PC-3 (cell line): ENCODE measurements at regions not wholly inside any gene's neighbourhood (a gene's known extent, or its start where the extent isn't known, plus 50 kb on each side); places are given as distances from the start of the nearest gene placed in this dataset.

Source experiments
- ATAC-seq: fragments of 200-7000 bp; cut with Tn5 transposase; 2 replicates; pipeline ENCODE4 v1.9.1; 2020; ENCODE audit warnings: mild to moderate bottlenecking, moderate library complexity
- BruUV-seq: library from RNA; stranded (reverse); fragments of 400-500 nt; replicated peaks from 2 replicates; lab custom pipeline; 2021; lab: Mats Ljungman, UMichigan
- CTCF ChIA-PET: fragments of 300-600 bp; sonication (Branson Sonifier 250); formaldehyde crosslinking; loops from one replicate; lab custom pipeline; 2022; ENCODE audit warnings: antibody characterized with exemption; lab: Charles Lee
- POLR2A ChIA-PET: fragments of 300-600 bp; sonication (Branson Sonifier 250); formaldehyde crosslinking; loops from one replicate; lab custom pipeline; 2022; ENCODE audit warnings: antibody characterized with exemption; ENCODE audit not compliant: unreplicated experiment; lab: Charles Lee
- DNase-seq: peaks from one replicate; pipeline ENCODE4 v3.0.0-alpha.2; 2015
- H2AFZ ChIP-seq: fragments of 300-600 bp; sonication (generic); 2 replicates; pipeline ENCODE4 v1.6.0; 2016; ENCODE audit warnings: antibody characterized with exemption, low read length
- H3F3A ChIP-seq: fragments of 300-600 bp; sonication (generic); one replicate; pipeline ENCODE4 v1.6.0; 2017; ENCODE audit warnings: antibody characterized with exemption, low read length, control low read depth, mild to moderate bottlenecking; ENCODE audit not compliant: unreplicated experiment
- H3K27ac ChIP-seq: fragments of 300-600 bp; sonication (generic); 2 replicates; pipeline ENCODE4 v1.5.1; 2016; ENCODE audit warnings: mild to moderate bottlenecking, low read length
- H3K27me3 ChIP-seq: fragments of 300-600 bp; sonication (generic); 2 replicates; pipeline ENCODE4 v1.6.1; 2016; ENCODE audit warnings: low read length, mixed read lengths
- H3K36me3 ChIP-seq: fragments of 300-600 bp; sonication (generic); 2 replicates; pipeline ENCODE4 v1.6.1; 2016; ENCODE audit warnings: low read depth, mixed run types, low read length, mixed read lengths
- H3K4me1 ChIP-seq: fragments of 300-600 bp; sonication (generic); 2 replicates; pipeline ENCODE4 v1.5.1; 2016; ENCODE audit warnings: low read length; ENCODE audit not compliant: insufficient read depth
- H3K4me2 ChIP-seq: fragments of 300-600 bp; sonication (generic); 2 replicates; pipeline ENCODE4 v1.6.0; 2016; ENCODE audit warnings: low read length
- H3K4me3 ChIP-seq: fragments of 300-600 bp; sonication (generic); 2 replicates; pipeline ENCODE4 v1.5.1; 2016; ENCODE audit warnings: mild to moderate bottlenecking, low read length, mixed read lengths
- H3K79me2 ChIP-seq: fragments of 300-600 bp; sonication (generic); 2 replicates; pipeline ENCODE4 v1.6.1; 2017; ENCODE audit warnings: low read length, mixed read lengths
- H3K9ac ChIP-seq: fragments of 300-600 bp; sonication (generic); 2 replicates; pipeline ENCODE4 v1.6.0; 2016; ENCODE audit warnings: mild to moderate bottlenecking, low read length
- H3K9me2 ChIP-seq: fragments of 300-600 bp; sonication (generic); replicated peaks from 2 replicates; pipeline ENCODE4 v1.6.1; 2016; ENCODE audit warnings: mixed run types, low read length, mixed read lengths
- H3K9me3 ChIP-seq: fragments of 300-600 bp; sonication (generic); 2 replicates; pipeline ENCODE4 v1.6.1; 2016; ENCODE audit warnings: low read length, mixed read lengths
- H4K20me1 ChIP-seq: fragments of 300-600 bp; sonication (generic); 2 replicates; pipeline ENCODE4 v1.6.1; 2016; ENCODE audit warnings: low read length, mixed read lengths
- EZH2 ChIP-seq: fragments of 300-600 bp; sonication (generic); IDR thresholded peaks from one replicate; pipeline ENCODE4 v1.6.1; 2017; ENCODE audit warnings: antibody characterized with exemption, mild to moderate bottlenecking, low read length; ENCODE audit not compliant: unreplicated experiment
- EZH2phosphoT487 ChIP-seq: fragments of 300-600 bp; sonication (generic); IDR thresholded peaks from 2 replicates; pipeline ENCODE4 v1.6.1; 2018; ENCODE audit warnings: mild to moderate bottlenecking, antibody characterized with exemption, low read length, borderline replicate concordance
- intact Hi-C: fragments of 100-400 bp; cut with micrococcal nuclease; formaldehyde crosslinking; loops from 2 replicates; pipeline ENCODE4 v1.9.0; 2023
- TF ChIP-seq, protein P1 (sequence below): fragments of 300-600 bp; sonication (generic); conservative IDR thresholded peaks from 2 replicates; pipeline ENCODE4 v1.5.1; 2017; ENCODE audit warnings: antibody characterized with exemption, low read depth, mild to moderate bottlenecking, low read length

GRCh38 chr2:217168496-217168895 lies 308.6 kb upstream of the TNP1 start:
- no peak overlapping the region for H2AFZ ChIP-seq
- TF ChIP-seq EZH2phosphoT487 (no peak), EZH2 (no peak)
- TF ChIP-seq, protein P1, sequence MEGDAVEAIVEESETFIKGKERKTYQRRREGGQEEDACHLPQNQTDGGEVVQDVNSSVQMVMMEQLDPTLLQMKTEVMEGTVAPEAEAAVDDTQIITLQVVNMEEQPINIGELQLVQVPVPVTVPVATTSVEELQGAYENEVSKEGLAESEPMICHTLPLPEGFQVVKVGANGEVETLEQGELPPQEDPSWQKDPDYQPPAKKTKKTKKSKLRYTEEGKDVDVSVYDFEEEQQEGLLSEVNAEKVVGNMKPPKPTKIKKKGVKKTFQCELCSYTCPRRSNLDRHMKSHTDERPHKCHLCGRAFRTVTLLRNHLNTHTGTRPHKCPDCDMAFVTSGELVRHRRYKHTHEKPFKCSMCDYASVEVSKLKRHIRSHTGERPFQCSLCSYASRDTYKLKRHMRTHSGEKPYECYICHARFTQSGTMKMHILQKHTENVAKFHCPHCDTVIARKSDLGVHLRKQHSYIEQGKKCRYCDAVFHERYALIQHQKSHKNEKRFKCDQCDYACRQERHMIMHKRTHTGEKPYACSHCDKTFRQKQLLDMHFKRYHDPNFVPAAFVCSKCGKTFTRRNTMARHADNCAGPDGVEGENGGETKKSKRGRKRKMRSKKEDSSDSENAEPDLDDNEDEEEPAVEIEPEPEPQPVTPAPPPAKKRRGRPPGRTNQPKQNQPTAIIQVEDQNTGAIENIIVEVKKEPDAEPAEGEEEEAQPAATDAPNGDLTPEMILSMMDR, result no peak
- no peaks in the 10 kb centered on the region for H3K36me3 ChIP-seq
- no peak overlapping the region for H3K27ac ChIP-seq
- H3K79me2 ChIP-seq, result no peaks in the 10 kb centered on the region
- intact Hi-C loops, result loop anchor here (5.0 to 10.0 kb wide), 2 partner anchors 471 to 546 kb away; partner anchors contain the start of gene IGFBP5
- BruUV-seq, result no TSS peak
- POLR2A ChIA-PET, result no interaction called here
- H4K20me1 ChIP-seq, result no peaks in the 10 kb centered on the region
- H3K4me3 ChIP-seq, result no peak overlapping the region
- no peaks in the 10 kb centered on the region for H3K9me3 ChIP-seq
- DNase-seq, result no peak
- CTCF ChIA-PET, result no interaction called here
- no peak overlapping the region for H3K9ac ChIP-seq
- no peaks in the 10 kb centered on the region for H3F3A ChIP-seq
- H3K9me2 ChIP-seq, result no peaks in the 10 kb centered on the region
- H3K27me3 ChIP-seq, result no peaks in the 10 kb centered on the region
- ATAC-seq, result no peak
- H3K4me1 ChIP-seq, result peaks cover 7% of the 10 kb centered on the region
- H3K4me2 ChIP-seq, result no peak overlapping the region

GRCh38 chr2:217167531-217167930 lies 307.7 kb upstream of the TNP1 start:
- Histone ChIP-seq H2AFZ (no peak overlapping the region), H3K4me1 (peaks cover 16% of the 10 kb centered on the region), H3K9me2 (no peaks in the 10 kb centered on the region), H3K79me2 (no peaks in the 10 kb centered on the region), H3K9me3 (no peaks in the 10 kb centered on the region), H3K27ac (no peak overlapping the region), H3F3A (no peaks in the 10 kb centered on the region), H3K27me3 (no peaks in the 10 kb centered on the region), H4K20me1 (no peaks in the 10 kb centered on the region), H3K36me3 (no peaks in the 10 kb centered on the region), H3K4me2 (no peak overlapping the region), H3K4me3 (no peak overlapping the region), H3K9ac (no peak overlapping the region)
- TF ChIP-seq EZH2, result no peak
- TF ChIP-seq, protein P1, result no peak
- TF ChIP-seq EZH2phosphoT487, result no peak
- BruUV-seq, result no TSS peak
- CTCF ChIA-PET, result no interaction called here
- intact Hi-C loops, result loop anchor here (5.0 to 10.0 kb wide), 2 partner anchors 470 to 547 kb away; partner anchors contain the start of gene IGFBP5
- ATAC-seq (no peak), DNase-seq (peak; percentile 28)
- POLR2A ChIA-PET, result no interaction called here

- POLR2A ChIA-PET, result interaction anchor here (0.6 kb wide), 1 partner anchor 101 kb away, joined by 7 read pairs; no protein-coding TSS in a partner anchor
- Histone ChIP-seq H3K9me3 (no peaks in the 10 kb centered on the region), H3K36me3 (no peaks in the 10 kb centered on the region), H4K20me1 (no peaks in the 10 kb centered on the region), H3K27me3 (no peaks in the 10 kb centered on the region), H3K27ac (no peak overlapping the region), H3K9ac (no peak overlapping the region), H3K4me3 (no peak overlapping the region), H3F3A (no peaks in the 10 kb centered on the region), H3K79me2 (no peaks in the 10 kb centered on the region), H3K4me1 (peaks cover 27% of the 10 kb centered on the region), H3K4me2 (no peak overlapping the region), H2AFZ (no peak overlapping the region), H3K9me2 (no peaks in the 10 kb centered on the region)
- CTCF ChIA-PET, result interaction anchor here (0.5 to 1.0 kb wide), 3 partner anchors 100 to 344 kb away, joined by 3 to 6 read pairs (median 3); no protein-coding TSS in a partner anchor
- BruUV-seq, result no TSS peak
- intact Hi-C loops, result loop anchor here (5.0 to 10.0 kb wide), 2 partner anchors 469 to 548 kb away; partner anchors contain the start of gene IGFBP5
- DNase-seq (peak; percentile 65), ATAC-seq (no peak; the same call in 1 of the 2 replicates)
- no peak for TF ChIP-seq EZH2
- no peak for TF ChIP-seq EZH2phosphoT487
- TF ChIP-seq, protein P1, result peak; percentile 79
Observed at GRCh38 chr2:217166241-217166850, 306.5 kb upstream of the TNP1 start.
